ENCODE measurements at regions not wholly inside any gene's neighbourhood (a gene's known extent, or its start where the extent isn't known, plus 50 kb on each side); places are given as distances from the start of the nearest gene placed in this dataset.

DNA sequence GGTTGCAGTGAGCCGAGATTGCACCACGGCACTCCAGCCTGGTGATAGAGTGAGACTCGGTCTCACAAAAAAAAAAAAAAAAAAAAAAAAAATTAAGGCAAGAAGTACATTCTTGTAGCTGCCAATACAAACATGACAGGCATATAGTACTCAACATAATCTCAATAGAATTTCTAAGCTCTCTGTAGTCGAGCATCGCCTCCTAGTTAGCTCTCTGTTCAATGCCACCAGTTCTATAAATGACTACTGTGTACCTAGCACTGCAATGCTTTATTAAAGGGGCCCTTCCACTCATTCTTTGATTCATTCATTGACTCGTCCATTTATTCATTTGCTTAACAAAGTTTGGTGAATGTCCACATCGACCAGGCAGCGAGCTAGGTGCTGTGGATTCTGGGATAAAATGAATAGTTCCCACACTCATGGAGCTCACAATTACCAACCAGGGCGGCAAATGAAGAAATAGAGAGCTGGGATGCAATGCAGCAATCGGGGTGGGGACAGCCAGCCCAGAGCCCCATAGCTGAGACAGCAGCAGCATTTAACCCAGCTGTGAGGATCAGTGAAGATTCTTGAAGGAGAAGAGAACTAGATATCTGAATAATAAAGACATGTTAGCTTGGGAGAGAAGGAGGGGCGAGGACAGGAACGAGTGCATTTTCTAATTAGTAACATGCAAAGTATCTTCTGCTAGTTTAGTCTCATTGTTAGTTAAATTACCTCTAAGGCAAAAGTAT lies 349.8 kb downstream of the LPIN1 start:
- no peak for TF ChIP-seq POLR2A (IDR thresholded peaks at IDR 0.05)
- TF ChIP-seq, protein P1, sequence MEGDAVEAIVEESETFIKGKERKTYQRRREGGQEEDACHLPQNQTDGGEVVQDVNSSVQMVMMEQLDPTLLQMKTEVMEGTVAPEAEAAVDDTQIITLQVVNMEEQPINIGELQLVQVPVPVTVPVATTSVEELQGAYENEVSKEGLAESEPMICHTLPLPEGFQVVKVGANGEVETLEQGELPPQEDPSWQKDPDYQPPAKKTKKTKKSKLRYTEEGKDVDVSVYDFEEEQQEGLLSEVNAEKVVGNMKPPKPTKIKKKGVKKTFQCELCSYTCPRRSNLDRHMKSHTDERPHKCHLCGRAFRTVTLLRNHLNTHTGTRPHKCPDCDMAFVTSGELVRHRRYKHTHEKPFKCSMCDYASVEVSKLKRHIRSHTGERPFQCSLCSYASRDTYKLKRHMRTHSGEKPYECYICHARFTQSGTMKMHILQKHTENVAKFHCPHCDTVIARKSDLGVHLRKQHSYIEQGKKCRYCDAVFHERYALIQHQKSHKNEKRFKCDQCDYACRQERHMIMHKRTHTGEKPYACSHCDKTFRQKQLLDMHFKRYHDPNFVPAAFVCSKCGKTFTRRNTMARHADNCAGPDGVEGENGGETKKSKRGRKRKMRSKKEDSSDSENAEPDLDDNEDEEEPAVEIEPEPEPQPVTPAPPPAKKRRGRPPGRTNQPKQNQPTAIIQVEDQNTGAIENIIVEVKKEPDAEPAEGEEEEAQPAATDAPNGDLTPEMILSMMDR (IDR thresholded peaks at IDR 0.05): no peak
- no peak for TF ChIP-seq POLR2AphosphoS5 (IDR thresholded peaks at IDR 0.05)
- no peak for TF ChIP-seq EP300 (IDR thresholded peaks at IDR 0.05)

Data from suprapubic skin (tissue), 4 donors.